Esophagus squamous epithelium (tissue), 5 donors: ENCODE measurements at regions not wholly inside any gene's neighbourhood (a gene's known extent, or its start where the extent isn't known, plus 50 kb on each side); places are given as distances from the start of the nearest gene placed in this dataset.

Source experiments
- DNase-seq: peaks from one replicate; lab custom pipeline; 2025; lab: John Stamatoyannopoulos, UW
- H3K27ac ChIP-seq, 4 donors: fragments of 200-600 bp; sonication (generic); one replicate each; pipeline ENCODE4 v1.5.1; 2016 to 2019; ENCODE audit warnings: mild to moderate bottlenecking in 1 of 4
- H3K27me3 ChIP-seq, 4 donors: fragments of 200-600 bp; sonication (generic); 1 replicate in 3 of 4; 2 replicates in 1 of 4; pipeline versions ENCODE4 v1.5.1 to v1.6.0; 2017 to 2021; ENCODE audit warnings: antibody characterized with exemption in 1 of 4
- H3K36me3 ChIP-seq, 3 donors: fragments of 200-600 bp; sonication (generic); one replicate each; pipeline ENCODE4 v1.5.1; 2016 to 2019
- H3K4me1 ChIP-seq, 3 donors: fragments of 200-600 bp; sonication (generic); one replicate each; pipeline ENCODE4 v1.5.1; 2017 to 2019
- H3K4me3 ChIP-seq, 4 donors: fragments of 200-600 bp; sonication (generic); 1 replicate in 3 of 4; 2 replicates in 1 of 4; pipeline ENCODE4 v1.5.1; 2016 to 2019; ENCODE audit warnings: mild to moderate bottlenecking in 2 of 4, moderate library complexity in 1 of 4
- H3K9me3 ChIP-seq, 3 donors: fragments of 200-600 bp; sonication (generic); one replicate each; pipeline ENCODE4 v1.5.1; 2016 to 2019
- CTCF ChIP-seq, 6 experiments: fragments of 450-650 bp in 4 of 6; fragments of 200-600 bp in 2 of 6; sonication (generic) in 2 of 6; IDR thresholded peaks; one replicate each; pipeline ENCODE4 v1.5.1; 2016 to 2019; ENCODE audit warnings: antibody characterized with exemption in 6 of 6, mild to moderate bottlenecking in 4 of 6, moderate library complexity in 4 of 6
- POLR2A ChIP-seq, 4 donors: fragments of 450-650 bp; IDR thresholded peaks; one replicate each; pipeline ENCODE4 v1.6.1; 2017; ENCODE audit warnings: antibody characterized with exemption in 4 of 4, mild to moderate bottlenecking in 4 of 4, moderate library complexity in 3 of 4
- WGBS, 2 donors: methylation state at CpG; one replicate each; pipeline ENCODE4 v1.1.5; 2018; 5-methylcytosine and 5-hydroxymethylcytosine counted together
- intact Hi-C: fragments of 100-400 bp; cut with DNase I; formaldehyde crosslinking; loops from one replicate; pipeline ENCODE4 v1.15.0; 2022
- donor health status: DM: yes; HTN: yes; CAD: no.

GRCh38 chr1:60888126-60888525 is 194.2 kb upstream of the NFIA start:
- Histone ChIP-seq H3K4me3 (no peak overlapping the region), H3K27ac (no peak overlapping the region), H3K4me1 (no peaks in the 10 kb centered on the region), H3K9me3 (no peaks in the 10 kb centered on the region), H3K27me3 (peaks cover 0 to 16% (median 1%) of the 10 kb centered on the region in 4 donors), H3K36me3 (no peaks in the 10 kb centered on the region)
- no peak for TF ChIP-seq CTCF (IDR thresholded peaks at IDR 0.05)
- TF ChIP-seq POLR2A (IDR thresholded peaks at IDR 0.05) = no peak
- WGBS, 2 donors = 69% methylated on average over 3 of the region's 3 CpGs
- no peak for DNase-seq
- intact Hi-C loops = no loop called here

- Histone ChIP-seq H3K36me3 (no peaks in the 10 kb centered on the region), H3K27me3 (peaks cover 0 to 16% (median 1%) of the 10 kb centered on the region in 4 donors), H3K9me3 (no peaks in the 10 kb centered on the region), H3K4me3 (no peak overlapping the region), H3K4me1 (no peaks in the 10 kb centered on the region), H3K27ac (no peak overlapping the region)
- WGBS, 2 donors = 60 to 63% methylated on average over 6 of the region's 6 CpGs
- no peak for TF ChIP-seq CTCF (IDR thresholded peaks at IDR 0.05)
- intact Hi-C loops = no loop called here
- no peak for DNase-seq
Observed at GRCh38 chr1:60886793-60887331, 195.5 kb upstream of the NFIA start.

- no peaks in the 10 kb centered on the region for H3K36me3 ChIP-seq
- no peaks in the 10 kb centered on the region for H3K9me3 ChIP-seq
- TF ChIP-seq CTCF (IDR thresholded peaks at IDR 0.05) (no peak), POLR2A (IDR thresholded peaks at IDR 0.05) (no peak)
- no peaks in the 10 kb centered on the region for H3K4me1 ChIP-seq
- no peak overlapping the region for H3K27ac ChIP-seq
- 92 to 100% methylated on average over 1 of the region's 1 CpG for WGBS, 2 donors
- no peak for DNase-seq
- intact Hi-C loops = no loop called here
- H3K4me3 ChIP-seq = no peak overlapping the region
- H3K27me3 ChIP-seq = peaks cover 0 to 16% (median 1%) of the 10 kb centered on the region in 4 donors
Observed at GRCh38 chr1:60886090-60886489, 196.3 kb upstream of the NFIA start.

- 91 to 95% methylated on average over 2 of the region's 2 CpGs for WGBS, 2 donors
- H3K4me1 ChIP-seq = no peaks in the 10 kb centered on the region
- no peak for DNase-seq
- TF ChIP-seq CTCF (IDR thresholded peaks at IDR 0.05) (no peak), POLR2A (IDR thresholded peaks at IDR 0.05) (no peak)
- intact Hi-C loops = no loop called here
- no peak overlapping the region for H3K27ac ChIP-seq
- H3K4me3 ChIP-seq = no peak overlapping the region
- peaks cover 0 to 11% (median 0%) of the 10 kb centered on the region in 4 donors for H3K27me3 ChIP-seq
- no peaks in the 10 kb centered on the region for H3K9me3 ChIP-seq
- H3K36me3 ChIP-seq = no peaks in the 10 kb centered on the region
Observed at GRCh38 chr1:60880202-60880601, 202.2 kb upstream of the NFIA start.

- TF ChIP-seq POLR2A (IDR thresholded peaks at IDR 0.05) = no peak
- TF ChIP-seq CTCF (IDR thresholded peaks at IDR 0.05) = no peak
- 50 to 82% methylated on average over 1 of the region's 1 CpG for WGBS, 2 donors
- no peaks in the 10 kb centered on the region for H3K9me3 ChIP-seq
- H3K27ac ChIP-seq = no peak overlapping the region
- H3K4me3 ChIP-seq = no peak overlapping the region
- H3K36me3 ChIP-seq = no peaks in the 10 kb centered on the region
- DNase-seq = no peak
- no peaks in the 10 kb centered on the region for H3K4me1 ChIP-seq
- H3K27me3 ChIP-seq = no peaks in the 10 kb centered on the region
- intact Hi-C loops = no loop called here
Observed at GRCh38 chr1:60878323-60878722, 204.0 kb upstream of the NFIA start.
